GM12892 (cell line): ENCODE measurements at regions not wholly inside any gene's neighbourhood (a gene's known extent, or its start where the extent isn't known, plus 50 kb on each side); places are given as distances from the start of the nearest gene placed in this dataset.

ENCODE experiments used
- POLR2A ChIP-seq: IDR thresholded peaks from 2 replicates; pipeline ENCODE4 v1.6.1; 2011; ENCODE audit warnings: low read depth, low read length, control low read depth
- POLR2AphosphoS5 ChIP-seq: IDR thresholded peaks from 2 replicates; pipeline ENCODE4 v1.6.1; 2011; ENCODE audit warnings: low read depth, low read length, control low read depth

- TF ChIP-seq POLR2A (no peak), POLR2AphosphoS5 (no peak)
Observed at GRCh38 chr16:63774302-63774701, 1347.6 kb downstream of the CDH11 start.
